IMR-90 (cell line): ENCODE measurements at regions not wholly inside any gene's neighbourhood (a gene's known extent, or its start where the extent isn't known, plus 50 kb on each side); places are given as distances from the start of the nearest gene placed in this dataset.

ENCODE experiments used
- ATAC-seq: fragments of 200-7000 bp; cut with Tn5 transposase; 2 replicates; pipeline ENCODE4 v1.9.1; 2020; ENCODE audit warnings: low read depth, mild to moderate bottlenecking, moderate library complexity
- BruUV-seq: library from RNA; stranded (reverse); fragments of 400-500 nt; replicated peaks from 2 replicates; lab custom pipeline; 2021; lab: Mats Ljungman, UMichigan
- CTCF ChIA-PET: fragments of 300-600 bp; formaldehyde crosslinking; extraction: SDS; loops from one replicate; lab custom pipeline; 2021; ENCODE audit warnings: antibody characterized with exemption; lab: Yijun Ruan, JAX
- POLR2A ChIA-PET: fragments of 300-600 bp; sonication (Branson Sonifier 250); formaldehyde crosslinking; loops from one replicate; lab custom pipeline; 2022; ENCODE audit warnings: antibody characterized with exemption; ENCODE audit not compliant: unreplicated experiment; lab: Charles Lee
- DNase-seq: peaks from one replicate; pipeline ENCODE4 v3.0.0; 2013
- H2AFZ ChIP-seq: replicated peaks from 2 replicates; pipeline ENCODE3; 2013; ENCODE audit warnings: low read length, mild to moderate bottlenecking; ENCODE audit not compliant: poor library complexity
- H2AK5ac ChIP-seq: 2 replicates; pipeline ENCODE4 v1.6.1; 2013; ENCODE audit warnings: low read depth, low read length, inconsistent platforms
- H2AK9ac ChIP-seq: replicated peaks from 2 replicates; pipeline ENCODE3; 2013; ENCODE audit warnings: mild to moderate bottlenecking, low read depth, low read length, moderate library complexity; ENCODE audit not compliant: poor library complexity
- H2BK120ac ChIP-seq: 2 replicates; pipeline ENCODE4 v1.6.1; 2013; ENCODE audit warnings: low read depth, low read length, inconsistent platforms
- H2BK15ac ChIP-seq: 3 replicates; pipeline ENCODE4 v1.6.1; 2013; ENCODE audit warnings: low read depth, low read length, inconsistent platforms
- H2BK20ac ChIP-seq: 2 replicates; pipeline ENCODE4 v1.6.1; 2013; ENCODE audit warnings: low read depth, mild to moderate bottlenecking, inconsistent platforms, low read length, moderate library complexity
- H2BK5ac ChIP-seq: 2 replicates; pipeline ENCODE4 v1.6.1; 2013; ENCODE audit warnings: mild to moderate bottlenecking, low read depth, low read length, inconsistent platforms; ENCODE audit not compliant: poor library complexity, severe bottlenecking
- H3K14ac ChIP-seq: replicated peaks from 2 replicates; pipeline ENCODE4 v1.6.1; 2013; ENCODE audit warnings: low read depth, low read length, inconsistent platforms
- H3K18ac ChIP-seq: 2 replicates; pipeline ENCODE4 v1.6.1; 2013; ENCODE audit warnings: low read depth, low read length, control low read depth
- H3K23ac ChIP-seq: 2 replicates; pipeline ENCODE4 v1.6.1; 2013; ENCODE audit warnings: low read depth, low read length, inconsistent platforms
- H3K27ac ChIP-seq: 2 replicates; pipeline ENCODE4 v1.5.1; 2013; ENCODE audit warnings: mild to moderate bottlenecking, control low read depth, low read length; ENCODE audit not compliant: insufficient read depth
- H3K27me3 ChIP-seq: 2 replicates; pipeline ENCODE4 v1.6.1; 2013; ENCODE audit warnings: low read length; ENCODE audit not compliant: control insufficient read depth, insufficient read depth
- H3K36me3 ChIP-seq: 2 replicates; pipeline ENCODE4 v1.6.1; 2013; ENCODE audit warnings: low read length, mixed read lengths; ENCODE audit not compliant: control insufficient read depth, insufficient read depth
- H3K4ac ChIP-seq: 2 replicates; pipeline ENCODE4 v1.6.1; 2013; ENCODE audit warnings: low read depth, low read length, inconsistent platforms
- H3K4me1 ChIP-seq: 2 replicates; pipeline ENCODE4 v1.6.1; 2013; ENCODE audit warnings: low read length, mixed read lengths; ENCODE audit not compliant: control insufficient read depth, insufficient read depth
- H3K4me2 ChIP-seq: 2 replicates; pipeline ENCODE4 v1.6.1; 2013; ENCODE audit warnings: low read depth, mild to moderate bottlenecking, control low read depth, low read length, moderate library complexity
- H3K4me3 ChIP-seq: 2 replicates; pipeline ENCODE4 v1.5.1; 2013; ENCODE audit warnings: low read depth, mild to moderate bottlenecking, control low read depth, low read length, moderate library complexity; ENCODE audit not compliant: insufficient read depth
- H3K56ac ChIP-seq: 2 replicates; pipeline ENCODE4 v1.6.1; 2013; ENCODE audit warnings: low read length, inconsistent platforms; ENCODE audit not compliant: insufficient read depth; ENCODE audit errors: extremely low read depth
- H3K79me1 ChIP-seq, 2 experiments: 2 replicates each; pipeline ENCODE4 v1.6.1; 2013; ENCODE audit warnings: low read length in 2 of 2, inconsistent platforms in 1 of 2, low read depth in 1 of 2
- H3K9ac ChIP-seq: 2 replicates; pipeline ENCODE4 v1.6.1; 2013; ENCODE audit warnings: low read depth, low read length, control low read depth
- H3K9me1 ChIP-seq: 2 replicates; pipeline ENCODE4 v1.6.1; 2013; ENCODE audit warnings: low read length, inconsistent platforms; ENCODE audit not compliant: insufficient read depth
- H3K9me3 ChIP-seq: 2 replicates; pipeline ENCODE4 v1.6.1; 2013; ENCODE audit warnings: low read length; ENCODE audit not compliant: control insufficient read depth, insufficient read depth
- H4K20me1 ChIP-seq: 2 replicates; pipeline ENCODE4 v1.6.1; 2013; ENCODE audit warnings: low read length, inconsistent platforms; ENCODE audit not compliant: insufficient read depth
- H4K5ac ChIP-seq: 2 replicates; pipeline ENCODE4 v1.6.1; 2013; ENCODE audit warnings: mild to moderate bottlenecking, low read depth, low read length, control low read depth
- H4K8ac ChIP-seq, 2 experiments: 2 replicates each; pipeline ENCODE4 v1.6.1; 2013; ENCODE audit warnings: low read depth in 2 of 2, low read length in 2 of 2, control low read depth in 1 of 2, inconsistent platforms in 1 of 2
- H4K91ac ChIP-seq: 2 replicates; pipeline ENCODE4 v1.6.1; 2013; ENCODE audit warnings: low read depth, low read length, inconsistent platforms; ENCODE audit not compliant: insufficient read depth
- BHLHE40 ChIP-seq: fragments of 150-350 bp; IDR thresholded peaks from 2 replicates; pipeline ENCODE4 v1.6.1; 2016; ENCODE audit warnings: mild to moderate bottlenecking, low read depth, low read length
- CEBPB ChIP-seq: IDR thresholded peaks from 2 replicates; pipeline ENCODE4 v1.6.1; 2012; ENCODE audit warnings: low read depth, low read length, improper control_type of control experiment
- WGBS, 2 experiments: methylation state at CpG; one replicate each; pipeline versions ENCODE4 v1.1.5 to v1.1.7; 2013; ENCODE audit warnings: missing lambda C conversion rate in 2 of 2; ENCODE audit not compliant: insufficient read length in 1 of 2; ENCODE audit errors: extremely low coverage in 2 of 2; 5-methylcytosine and 5-hydroxymethylcytosine counted together
- dilution Hi-C: fragments of 300-500 bp; cut with HindIII; formaldehyde crosslinking; loops from one replicate; pipeline ENCODE4 v1.14.3; 2018; ENCODE audit warnings: low sequenced_read_pairs; ENCODE audit not compliant: unreplicated experiment
- in situ Hi-C: fragments of 300-500 bp; cut with MboI; formaldehyde crosslinking; loops from 3 replicates; pipeline ENCODE4 v1.14.3; 2019; ENCODE audit warnings: low sequenced_read_pairs, inconsistent platforms, mixed read lengths
- intact Hi-C: fragments of 100-400 bp; cut with micrococcal nuclease; formaldehyde crosslinking; loops from 2 replicates; pipeline ENCODE4 v1.10.0; 2022

DNA sequence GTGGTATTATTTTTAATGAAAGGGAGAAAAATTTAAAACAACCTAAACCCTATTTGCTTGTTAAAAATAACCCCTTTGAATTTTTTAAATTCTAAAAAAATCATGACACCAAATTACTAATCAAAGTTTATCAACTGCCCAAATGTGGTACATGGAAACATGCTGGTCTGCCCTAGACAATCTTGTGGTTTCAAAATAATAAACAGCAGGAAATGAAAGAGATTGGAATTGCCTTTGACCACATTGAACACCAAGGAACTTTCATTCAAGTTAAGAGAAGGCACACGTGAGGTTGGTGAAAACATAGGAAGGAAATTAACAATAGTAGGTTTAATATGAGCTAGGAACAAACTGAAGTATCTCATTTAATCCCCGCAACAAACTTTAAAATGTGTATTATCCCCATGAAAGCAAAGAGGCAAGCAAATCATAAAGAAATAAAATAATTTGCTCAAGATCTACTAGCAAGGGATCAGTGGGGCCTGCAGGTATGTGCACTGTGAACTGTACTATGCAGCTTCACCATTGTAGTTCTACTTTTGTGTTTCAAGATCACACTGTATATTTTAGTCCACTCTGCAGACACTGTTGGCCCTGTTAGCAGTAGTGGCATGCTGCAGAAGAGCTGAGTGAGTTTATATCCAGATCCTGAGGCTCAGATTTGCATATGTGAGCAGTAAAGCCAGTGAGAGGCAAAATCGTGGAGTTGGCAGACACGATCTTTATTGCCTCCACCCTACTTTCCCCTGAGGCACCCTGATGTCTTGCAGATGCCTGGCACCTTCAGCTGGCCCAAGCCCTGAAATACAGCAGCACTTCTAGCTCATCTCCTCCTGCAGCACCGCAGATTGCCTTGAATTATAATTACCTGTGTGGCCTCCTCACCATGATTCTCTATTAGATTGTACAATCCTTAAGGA, 157.8 kb upstream of the TENT5A start:
- no peak overlapping the region for H3K27ac ChIP-seq
- H2AK5ac ChIP-seq: no peak overlapping the region
- no peaks in the 10 kb centered on the region for H3K27me3 ChIP-seq
- no peak overlapping the region for H3K14ac ChIP-seq
- no peak overlapping the region for H2BK5ac ChIP-seq
- no peaks in the 10 kb centered on the region for H3K36me3 ChIP-seq
- H4K20me1 ChIP-seq: no peaks in the 10 kb centered on the region
- CTCF ChIA-PET: no interaction called here
- no peak overlapping the region for H2BK15ac ChIP-seq
- no peak; the same call in 1 of the 2 replicates for ATAC-seq
- dilution Hi-C loops (no loop called here), in situ Hi-C loops (no loop called here), intact Hi-C loops (no loop called here)
- no peaks in the 10 kb centered on the region for H3K9me3 ChIP-seq
- POLR2A ChIA-PET: no interaction called here
- peaks cover 4% of the 10 kb centered on the region; the same call in 1 of the 2 replicates for H3K9me1 ChIP-seq
- no peak overlapping the region for H4K8ac ChIP-seq
- no peak overlapping the region for H4K91ac ChIP-seq
- no peak overlapping the region for H2AK9ac ChIP-seq
- BruUV-seq: no TSS peak
- no peaks in the 10 kb centered on the region for H3K4me1 ChIP-seq
- TF ChIP-seq BHLHE40 (peak; percentile 40; the same call in 1 of the 2 replicates), CEBPB (no peak)
- no peaks in the 10 kb centered on the region for H3K79me1 ChIP-seq
- no peak overlapping the region for H3K9ac ChIP-seq
- DNase-seq: peak; percentile 33
- no peak overlapping the region for H2BK20ac ChIP-seq
- no peak overlapping the region for H2BK120ac ChIP-seq
- WGBS, 2 experiments: no CpG with 5 or more reads among the region's 5 CpGs
- no peak overlapping the region for H3K56ac ChIP-seq
- H4K5ac ChIP-seq: no peak overlapping the region
- no peak overlapping the region for H3K4me2 ChIP-seq
- H3K4me3 ChIP-seq: no peak overlapping the region
- H3K18ac ChIP-seq: no peak overlapping the region
- H3K4ac ChIP-seq: no peak overlapping the region
- H2AFZ ChIP-seq: no peak overlapping the region
- H3K23ac ChIP-seq: no peak overlapping the region
